A549 (cell line): ENCODE measurements at regions not wholly inside any gene's neighbourhood (a gene's known extent, or its start where the extent isn't known, plus 50 kb on each side); places are given as distances from the start of the nearest gene placed in this dataset.

Source experiments
- ATAC-seq, 2 experiments: fragments of 200-7000 bp in 1 of 2; fragments of >200 bp in 1 of 2; cut with Nextera tagmentation in 1 of 2; cut with Tn5 transposase in 1 of 2; 3 replicates each; pipeline versions ENCODE4 v1.8.0 to v1.9.1; 2018 to 2020; ENCODE audit warnings: mild to moderate bottlenecking in 1 of 2, moderate library complexity in 1 of 2
- CTCF ChIA-PET: fragments of 300-600 bp; sonication (Branson Sonifier 250); formaldehyde crosslinking; extraction: SDS; loops from one replicate; lab custom pipeline; 2021; ENCODE audit warnings: antibody characterized with exemption, inconsistent platforms; lab: Yijun Ruan, JAX
- POLR2A ChIA-PET: fragments of 350-600 bp; formaldehyde crosslinking; extraction: SDS; loops from one replicate; lab custom pipeline; 2021; ENCODE audit warnings: antibody characterized with exemption, inconsistent platforms; lab: Yijun Ruan, JAX
- DNase-seq, 2 experiments: peaks; one replicate each; pipeline versions ENCODE4 v3.0.0 to v3.0.0-alpha.2; 2011 to 2016; ENCODE audit warnings: low read depth in 1 of 2, low spot score in 1 of 2
- FAIRE-seq: peaks from 2 replicates; lab custom pipeline; 2011; peaks lifted over from hg19 to GRCh38; lab: Jason Lieb, UNC
- H3K27ac ChIP-seq, 2 experiments: fragments of >200 bp; sonication (Bioruptor Twin); formaldehyde crosslinking; 3 replicates each; pipeline ENCODE4 v1.5.1; 2016 to 2017
- H3K4me1 ChIP-seq: fragments of >200 bp; sonication (Bioruptor Twin); formaldehyde crosslinking; 3 replicates; pipeline ENCODE4 v1.6.1; 2016
- H3K4me2 ChIP-seq: fragments of >200 bp; sonication (Bioruptor Twin); formaldehyde crosslinking; 3 replicates; pipeline ENCODE4 v1.6.1; 2016
- H3K4me3 ChIP-seq: fragments of >200 bp; sonication (Bioruptor Twin); formaldehyde crosslinking; 3 replicates; pipeline ENCODE4 v1.5.1; 2016
- H3K9me3 ChIP-seq: fragments of >200 bp; sonication (Bioruptor Twin); formaldehyde crosslinking; 3 replicates; pipeline ENCODE4 v1.6.1; 2016
- CBX2 ChIP-seq: fragments of 200-600 bp; sonication (generic); IDR thresholded peaks from 2 replicates; pipeline ENCODE4 v1.6.1; 2016; ENCODE audit warnings: low read depth, mild to moderate bottlenecking, borderline replicate concordance
- CBX8 ChIP-seq: fragments of 200-600 bp; sonication (generic); IDR thresholded peaks from 2 replicates; pipeline ENCODE4 v1.6.1; 2016
- CHD2 ChIP-seq: fragments of 150-350 bp; IDR thresholded peaks from 2 replicates; pipeline ENCODE4 v1.6.1; 2014; ENCODE audit warnings: low read length; ENCODE audit not compliant: partially characterized antibody
- EHMT2 ChIP-seq: fragments of 200-600 bp; sonication (generic); IDR thresholded peaks from 2 replicates; pipeline ENCODE4 v1.6.1; 2016; ENCODE audit warnings: antibody characterized with exemption, low read depth, mild to moderate bottlenecking, moderate library complexity
- FOSB ChIP-seq: fragments of 250-450 bp; sonication (Bioruptor Pico); IDR thresholded peaks from 2 replicates; pipeline ENCODE4 v1.5.0; 2020; ENCODE audit warnings: mild to moderate bottlenecking, moderate library complexity
- FOSL2 ChIP-seq, 2 experiments: fragments of 450-650 bp in 1 of 2; fragments of >200 bp in 1 of 2; sonication (Bioruptor Twin) in 1 of 2; formaldehyde crosslinking; IDR thresholded peaks; 2 replicates each; pipeline versions ENCODE4 v1.5.0 to v1.6.1; 2016 to 2020; ENCODE audit warnings: mild to moderate bottlenecking in 1 of 2, moderate library complexity in 1 of 2
- FOXS1 ChIP-seq: fragments of 250-450 bp; sonication (Bioruptor Pico); IDR thresholded peaks from 2 replicates; pipeline ENCODE4 v1.5.0; 2020; ENCODE audit warnings: mild to moderate bottlenecking, moderate library complexity
- HMGXB4 ChIP-seq: fragments of 250-450 bp; sonication (Bioruptor Pico); IDR thresholded peaks from 2 replicates; pipeline ENCODE4 v1.5.0; 2021; ENCODE audit warnings: mild to moderate bottlenecking, moderate library complexity, borderline replicate concordance
- HOXA7 ChIP-seq: fragments of 250-450 bp; sonication (Bioruptor Pico); IDR thresholded peaks from 2 replicates; pipeline ENCODE4 v1.5.0; 2020; ENCODE audit warnings: mild to moderate bottlenecking, moderate library complexity
- HOXB13 ChIP-seq: fragments of 250-450 bp; sonication (Bioruptor Pico); IDR thresholded peaks from 2 replicates; pipeline ENCODE4 v1.5.0; 2020; ENCODE audit warnings: low read depth, mild to moderate bottlenecking, moderate library complexity
- JUNB ChIP-seq: fragments of >200 bp; sonication (Bioruptor Twin); formaldehyde crosslinking; IDR thresholded peaks from 2 replicates; pipeline ENCODE4 v1.6.1; 2016
- KDM1A ChIP-seq: fragments of 200-600 bp; sonication (generic); IDR thresholded peaks from 2 replicates; pipeline ENCODE4 v1.6.1; 2016; ENCODE audit warnings: low read depth, mild to moderate bottlenecking
- MAX ChIP-seq: IDR thresholded peaks from 2 replicates; pipeline ENCODE4 v1.6.1; 2012
- MAZ ChIP-seq: fragments of 150-350 bp; IDR thresholded peaks from 2 replicates; pipeline ENCODE4 v1.6.1; 2014; ENCODE audit warnings: antibody characterized with exemption, low read depth, low read length, borderline replicate concordance
- NFE2L2 ChIP-seq: fragments of 150-350 bp; conservative IDR thresholded peaks from 2 replicates; pipeline ENCODE4 v1.6.1; 2014; ENCODE audit warnings: low read length
- NPAS2 ChIP-seq: fragments of 250-450 bp; sonication (Bioruptor Pico); IDR thresholded peaks from 2 replicates; pipeline ENCODE4 v1.8.0; 2022; ENCODE audit warnings: mild to moderate bottlenecking, moderate library complexity, borderline replicate concordance
- PHF8 ChIP-seq: fragments of 200-600 bp; sonication (generic); IDR thresholded peaks from 2 replicates; pipeline ENCODE4 v1.6.1; 2016; ENCODE audit warnings: low read depth, mild to moderate bottlenecking, antibody characterized with exemption, moderate library complexity, borderline replicate concordance
- POLR2A ChIP-seq: IDR thresholded peaks from 2 replicates; pipeline ENCODE4 v1.6.1; 2012; ENCODE audit warnings: mild to moderate bottlenecking, low read length
- RNF2 ChIP-seq: fragments of 200-600 bp; sonication (generic); IDR thresholded peaks from 2 replicates; pipeline ENCODE4 v1.6.1; 2016; ENCODE audit warnings: low read depth, mild to moderate bottlenecking, antibody characterized with exemption, moderate library complexity, borderline replicate concordance
- TFCP2L1 ChIP-seq: fragments of 250-450 bp; sonication (Bioruptor Pico); IDR thresholded peaks from 2 replicates; pipeline ENCODE4 v1.5.0; 2021; ENCODE audit warnings: mild to moderate bottlenecking
- ZC3H11A ChIP-seq: fragments of 450-650 bp; IDR thresholded peaks from 2 replicates; pipeline ENCODE4 v1.6.1; 2014; ENCODE audit warnings: antibody characterized with exemption, mild to moderate bottlenecking
- ZSCAN20 ChIP-seq: fragments of 250-450 bp; sonication (Bioruptor Pico); IDR thresholded peaks from 2 replicates; pipeline ENCODE4 v1.8.0; 2022; ENCODE audit warnings: mild to moderate bottlenecking, moderate library complexity
- WGBS: methylation state at CpG from one replicate; pipeline ENCODE4 v1.1.6; 2017; ENCODE audit errors: missing lambda C conversion rate; 5-methylcytosine and 5-hydroxymethylcytosine counted together
- TF ChIP-seq, protein P1 (sequence below): IDR thresholded peaks from 2 replicates; pipeline ENCODE4 v1.6.1; 2012
- TF ChIP-seq, protein P2 (sequence below): fragments of 150-350 bp; IDR thresholded peaks from 2 replicates; pipeline ENCODE4 v1.6.1; 2014; ENCODE audit warnings: low read depth, mild to moderate bottlenecking, low read length
- TF ChIP-seq, protein P3 (sequence below): IDR thresholded peaks from 2 replicates; pipeline ENCODE4 v1.6.1; 2012; ENCODE audit warnings: low read depth, borderline replicate concordance

GRCh38 chr10:35889226-35889625 lies 247.1 kb upstream of the FZD8 start:
- Histone ChIP-seq H3K4me2 (no peak overlapping the region), H3K4me1 (0 out of 3 replicates have a peak, but pooled peaks cover 5% of the 10 kb centered on the region), H3K9me3 (peaks cover 7% of the 10 kb centered on the region; the same call in 1 of the 3 replicates), H3K4me3 (no peak overlapping the region), H3K27ac (no peak overlapping the region)
- ATAC-seq (no peak), FAIRE-seq (no peak), DNase-seq (no peak)
- POLR2A ChIA-PET = no interaction called here
- CTCF ChIA-PET = interaction anchor here (1.0 kb wide), 1 partner anchor 301 kb away, joined by 3 read pairs; no protein-coding TSS in a partner anchor
- TF ChIP-seq POLR2A (no peak), HOXB13 (no peak), NPAS2 (CRISPR knock-in tag) (no peak), RNF2 (no peak), FOSB (CRISPR knock-in tag) (no peak), PHF8 (no peak), FOSL2 (IDR thresholded peaks at IDR 0.05) (no peak), FOSL2 (CRISPR knock-in tag; IDR thresholded peaks at IDR 0.05) (no peak), HMGXB4 (no peak), CHD2 (no peak), KDM1A (no peak), CBX8 (no peak), JUNB (no peak), TFCP2L1 (CRISPR knock-in tag) (no peak), NFE2L2 (no peak), MAZ (no peak)
- TF ChIP-seq, protein P1, sequence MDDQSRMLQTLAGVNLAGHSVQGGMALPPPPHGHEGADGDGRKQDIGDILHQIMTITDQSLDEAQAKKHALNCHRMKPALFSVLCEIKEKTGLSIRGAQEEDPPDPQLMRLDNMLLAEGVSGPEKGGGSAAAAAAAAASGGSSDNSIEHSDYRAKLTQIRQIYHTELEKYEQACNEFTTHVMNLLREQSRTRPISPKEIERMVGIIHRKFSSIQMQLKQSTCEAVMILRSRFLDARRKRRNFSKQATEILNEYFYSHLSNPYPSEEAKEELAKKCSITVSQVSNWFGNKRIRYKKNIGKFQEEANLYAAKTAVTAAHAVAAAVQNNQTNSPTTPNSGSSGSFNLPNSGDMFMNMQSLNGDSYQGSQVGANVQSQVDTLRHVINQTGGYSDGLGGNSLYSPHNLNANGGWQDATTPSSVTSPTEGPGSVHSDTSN = no peak
- TF ChIP-seq, protein P2, sequence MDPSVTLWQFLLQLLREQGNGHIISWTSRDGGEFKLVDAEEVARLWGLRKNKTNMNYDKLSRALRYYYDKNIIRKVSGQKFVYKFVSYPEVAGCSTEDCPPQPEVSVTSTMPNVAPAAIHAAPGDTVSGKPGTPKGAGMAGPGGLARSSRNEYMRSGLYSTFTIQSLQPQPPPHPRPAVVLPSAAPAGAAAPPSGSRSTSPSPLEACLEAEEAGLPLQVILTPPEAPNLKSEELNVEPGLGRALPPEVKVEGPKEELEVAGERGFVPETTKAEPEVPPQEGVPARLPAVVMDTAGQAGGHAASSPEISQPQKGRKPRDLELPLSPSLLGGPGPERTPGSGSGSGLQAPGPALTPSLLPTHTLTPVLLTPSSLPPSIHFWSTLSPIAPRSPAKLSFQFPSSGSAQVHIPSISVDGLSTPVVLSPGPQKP = no peak
- TF ChIP-seq, protein P3, sequence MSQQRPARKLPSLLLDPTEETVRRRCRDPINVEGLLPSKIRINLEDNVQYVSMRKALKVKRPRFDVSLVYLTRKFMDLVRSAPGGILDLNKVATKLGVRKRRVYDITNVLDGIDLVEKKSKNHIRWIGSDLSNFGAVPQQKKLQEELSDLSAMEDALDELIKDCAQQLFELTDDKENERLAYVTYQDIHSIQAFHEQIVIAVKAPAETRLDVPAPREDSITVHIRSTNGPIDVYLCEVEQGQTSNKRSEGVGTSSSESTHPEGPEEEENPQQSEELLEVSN = no peak
- 23% methylated on average over 2 of the region's 2 CpGs for WGBS

DNA sequence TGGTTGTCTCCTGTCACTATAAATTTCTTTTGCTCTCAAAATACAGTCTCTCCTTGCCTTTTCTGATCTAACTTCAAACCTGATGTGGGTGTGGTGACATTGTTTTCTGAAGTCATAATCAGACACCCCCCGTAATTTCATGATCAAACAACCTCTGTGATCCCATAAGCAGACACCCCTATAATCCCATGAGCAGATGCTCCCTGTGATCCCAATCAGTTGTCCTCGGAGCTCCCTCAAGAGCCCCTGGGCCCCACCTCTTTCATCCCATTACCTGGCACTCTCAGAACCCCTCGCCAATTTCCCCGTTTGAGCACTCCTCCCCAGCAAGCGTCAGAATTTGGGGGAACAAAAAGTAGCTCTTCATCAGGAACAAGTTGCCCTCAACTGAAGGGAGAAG lies 246.3 kb upstream of the FZD8 start:
- Histone ChIP-seq H3K4me2 (no peak overlapping the region), H3K27ac (no peak overlapping the region), H3K4me3 (no peak overlapping the region), H3K9me3 (no peaks in the 10 kb centered on the region), H3K4me1 (0 out of 3 replicates have a peak, but pooled peaks cover 5% of the 10 kb centered on the region)
- WGBS = 67% methylated on average over 5 of the region's 5 CpGs
- TF ChIP-seq ZC3H11A = no peak
- TF ChIP-seq EHMT2 = no peak
- no peak for TF ChIP-seq HMGXB4
- no peak for TF ChIP-seq FOXS1 (CRISPR knock-in tag)
- TF ChIP-seq CBX2 = no peak
- TF ChIP-seq MAX = no peak
- no peak for TF ChIP-seq NPAS2 (CRISPR knock-in tag)
- no peak for TF ChIP-seq ZSCAN20 (CRISPR knock-in tag)
- TF ChIP-seq HOXA7 (CRISPR knock-in tag) = no peak
- ChIA-PET CTCF (interaction anchor here (1.0 kb wide), 1 partner anchor 302 kb away, joined by 3 read pairs; no protein-coding TSS in a partner anchor), POLR2A (no interaction called here)
- FAIRE-seq (no peak), DNase-seq (no peak), ATAC-seq (no peak)
